Motor neuron (in vitro differentiated cells): ENCODE measurements at regions not wholly inside any gene's neighbourhood (a gene's known extent, or its start where the extent isn't known, plus 50 kb on each side); places are given as distances from the start of the nearest gene placed in this dataset.

Experiments used
- ATAC-seq, 8 experiments: fragments of 200-7000 bp; cut with Tn5 transposase; replicated peaks in 6 of 8; 2 replicates each; pipeline ENCODE4 v1.8.0; 2021; ENCODE audit warnings: mild to moderate bottlenecking in 8 of 8, moderate library complexity in 8 of 8
- H3K27ac ChIP-seq, 2 donors: fragments of 250-450 bp; sonication (Bioruptor Pico); 2 replicates each; pipeline ENCODE4 v1.9.0; 2021; ENCODE audit warnings: antibody characterized with exemption in 2 of 2, mild to moderate bottlenecking in 2 of 2, moderate library complexity in 1 of 2
- H3K4me1 ChIP-seq, 2 donors: fragments of 250-450 bp; sonication (Bioruptor Pico); replicated peaks in 1 of 2; 2 replicates each; pipeline ENCODE4 v1.6.1; 2021; ENCODE audit warnings: antibody characterized with exemption in 2 of 2, mild to moderate bottlenecking in 2 of 2, moderate library complexity in 1 of 2
- H3K4me3 ChIP-seq, 5 donors: fragments of 250-450 bp; sonication (Bioruptor Pico); 2 replicates each; pipeline ENCODE4 v1.9.0; 2021; ENCODE audit warnings: antibody characterized with exemption in 5 of 5, mild to moderate bottlenecking in 5 of 5, moderate library complexity in 4 of 5
- WGBS, 10 experiments: fragments of 450-650 bp; shearing (Covaris generic); methylation state at CpG; one replicate each; pipeline ENCODE4 v1.0.0; 2022; 5-methylcytosine and 5-hydroxymethylcytosine counted together
- in situ Hi-C, 9 experiments: fragments of 400-800 bp; cut with MboI; loops; one replicate each; pipeline ENCODE4 v1.15.0; 2021; ENCODE audit warnings: low sequenced_read_pairs in 9 of 9, low pct_unique_long_range_greater_than_20kb in 2 of 9; ENCODE audit not compliant: unreplicated experiment in 9 of 9

GRCh38 chrX:109926743-109927662 lies 75.9 kb upstream of the TMEM164 start:
- peak in 1 of 8 experiments; percentile 6 for ATAC-seq

DNA sequence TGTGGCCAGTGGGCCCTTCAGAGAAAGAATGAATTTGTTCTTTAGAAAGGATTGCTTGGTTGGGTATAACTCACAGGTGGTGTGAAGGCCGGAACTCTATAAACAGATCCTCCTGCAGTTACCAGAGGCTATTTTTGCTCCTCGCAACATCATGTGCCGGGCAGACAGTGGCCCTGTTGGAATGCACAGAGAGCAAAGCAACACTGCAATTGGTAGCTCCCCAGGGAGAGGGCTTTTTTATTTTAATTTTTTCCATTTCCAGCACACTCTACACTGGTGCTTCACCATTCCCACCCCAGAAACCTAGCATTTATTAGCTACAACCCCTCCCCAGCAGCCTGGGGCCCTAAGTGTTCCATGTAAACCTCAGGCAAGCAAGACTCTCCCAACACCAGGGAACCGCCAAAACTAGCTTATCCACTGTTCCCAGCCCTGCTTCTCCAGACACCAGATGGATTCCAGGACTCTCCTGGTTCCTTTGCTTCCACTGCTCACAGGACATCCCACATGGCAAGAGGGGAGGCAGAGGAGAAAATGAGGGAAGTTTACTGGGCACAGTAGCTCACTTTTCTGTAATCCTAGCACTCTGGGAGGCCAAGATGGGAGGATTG lies 75.1 kb upstream of the TMEM164 start:
- peak in 1 of 8 experiments; percentile 27 for ATAC-seq
- Histone ChIP-seq H3K4me1 (no peaks in the 10 kb centered on the region), H3K27ac (no peak overlapping the region), H3K4me3 (no peak overlapping the region)
- in situ Hi-C loops = no loop called here
- WGBS, 10 experiments = 50 to 100% (median 80%) methylated on average over 1 to 3 of the region's 4 CpGs; no CpG with 5 or more reads in 6 of the 10 experiments

More at GRCh38 chrX:109926743-109927662, 75.9 kb upstream of the TMEM164 start:
- WGBS, 10 experiments = 11 to 100% methylated on average over 1 to 3 of the region's 5 CpGs; no CpG with 5 or more reads in 8 of the 10 experiments
- H3K27ac ChIP-seq = no peak overlapping the region
- H3K4me1 ChIP-seq = no peaks in the 10 kb centered on the region
- in situ Hi-C loops = no loop called here
- H3K4me3 ChIP-seq = no peak overlapping the region

DNA sequence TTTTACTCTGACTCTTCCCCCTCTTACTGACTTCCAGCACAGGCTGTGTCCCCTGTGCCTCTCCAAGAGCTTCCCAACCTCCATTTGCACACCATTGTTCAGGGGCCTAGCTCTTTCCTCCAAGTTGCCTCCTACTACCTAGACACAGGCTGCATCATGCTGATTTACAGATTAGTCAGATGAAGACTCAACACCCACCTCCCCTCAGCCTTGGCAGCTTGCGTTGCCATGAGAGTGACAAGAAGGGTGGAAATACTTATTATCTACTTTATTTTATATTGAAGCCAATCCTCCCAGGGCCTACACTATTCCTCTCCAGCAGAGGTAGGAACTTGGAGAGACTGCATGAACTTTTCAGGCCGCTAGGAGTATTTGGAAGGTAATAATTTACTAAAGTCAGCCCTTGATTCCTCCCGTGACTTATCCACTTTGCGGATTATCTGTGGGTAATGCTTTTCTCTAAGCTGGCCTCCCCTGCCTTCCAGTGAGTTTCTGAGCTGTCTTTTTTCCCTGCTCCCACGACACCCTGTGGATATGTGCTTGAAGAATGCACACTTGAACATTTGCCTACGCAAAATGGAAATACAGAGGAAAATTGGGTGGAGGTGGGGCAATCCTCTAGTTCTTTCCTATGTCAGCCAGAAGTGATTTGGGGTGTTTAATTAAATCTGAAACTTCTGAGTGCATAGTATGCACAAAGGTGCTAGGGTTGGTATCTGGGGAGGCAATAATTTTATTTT lies 74.1 kb upstream of the TMEM164 start:
- 0 to 53% (median 33%) methylated on average over 1 to 6 of the region's 6 CpGs; no CpG with 5 or more reads in 7 of the 10 experiments for WGBS, 10 experiments
- Histone ChIP-seq H3K4me3 (no peak overlapping the region), H3K27ac (no peak overlapping the region), H3K4me1 (no peaks in the 10 kb centered on the region)
- no peak for ATAC-seq
- in situ Hi-C loops = no loop called here

GRCh38 chrX:109931677-109932076 lies 71.2 kb upstream of the TMEM164 start:
- Histone ChIP-seq H3K4me3 (no peak overlapping the region), H3K27ac (no peak overlapping the region), H3K4me1 (peaks cover 0 to 6% of the 10 kb centered on the region in 2 donors)
- no peak for ATAC-seq
- in situ Hi-C loops = no loop called here

GRCh38 chrX:109934434-109934833 lies 68.5 kb upstream of the TMEM164 start:
- ATAC-seq = peak in 2 of 8 experiments; percentile 32 to 39
- in situ Hi-C loops = no loop called here
- no peak overlapping the region for H3K4me3 ChIP-seq
- peaks cover 0 to 6% of the 10 kb centered on the region in 2 donors for H3K4me1 ChIP-seq
- WGBS, 10 experiments = 33 to 100% (median 80%) methylated on average over 1 of the region's 1 CpG; no CpG with 5 or more reads in 7 of the 10 experiments
- H3K27ac ChIP-seq = no peak overlapping the region

- H3K4me3 ChIP-seq = no peak overlapping the region
- H3K4me1 ChIP-seq = peaks cover 0 to 6% of the 10 kb centered on the region in 2 donors
- in situ Hi-C loops = no loop called here
- H3K27ac ChIP-seq = no peak overlapping the region
- no peak for ATAC-seq
- 12 to 100% (median 62%) methylated on average over 1 to 5 of the region's 5 CpGs; no CpG with 5 or more reads in 6 of the 10 experiments for WGBS, 10 experiments
Measured at GRCh38 chrX:109934935-109935334, 68.0 kb upstream of the TMEM164 start.

DNA sequence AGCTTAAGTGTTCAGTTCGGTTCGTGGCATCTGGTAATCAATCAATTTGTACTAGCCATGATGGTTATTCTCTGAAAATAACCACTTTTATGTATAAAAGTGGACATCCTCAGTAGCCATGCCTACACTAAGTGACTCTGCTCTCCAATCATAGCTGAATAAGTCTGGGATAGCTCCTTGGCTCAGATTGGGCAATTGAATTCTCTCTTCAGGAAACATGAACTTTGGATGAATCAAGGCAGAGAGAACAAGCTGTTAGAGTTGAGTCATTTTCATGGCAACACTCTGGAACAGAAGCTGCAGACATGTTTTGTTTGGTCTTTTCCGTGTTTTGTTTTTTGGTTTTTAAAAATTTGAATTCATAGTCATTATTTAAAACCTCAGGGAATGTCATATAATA lies 66.8 kb upstream of the TMEM164 start:
- 20 to 83% (median 45%) methylated on average over 1 to 3 of the region's 3 CpGs; no CpG with 5 or more reads in 6 of the 10 experiments for WGBS, 10 experiments
- ATAC-seq = no peak
- in situ Hi-C loops = no loop called here
- peaks cover 0 to 6% of the 10 kb centered on the region in 2 donors for H3K4me1 ChIP-seq
- no peak overlapping the region for H3K27ac ChIP-seq
- H3K4me3 ChIP-seq = no peak overlapping the region

DNA sequence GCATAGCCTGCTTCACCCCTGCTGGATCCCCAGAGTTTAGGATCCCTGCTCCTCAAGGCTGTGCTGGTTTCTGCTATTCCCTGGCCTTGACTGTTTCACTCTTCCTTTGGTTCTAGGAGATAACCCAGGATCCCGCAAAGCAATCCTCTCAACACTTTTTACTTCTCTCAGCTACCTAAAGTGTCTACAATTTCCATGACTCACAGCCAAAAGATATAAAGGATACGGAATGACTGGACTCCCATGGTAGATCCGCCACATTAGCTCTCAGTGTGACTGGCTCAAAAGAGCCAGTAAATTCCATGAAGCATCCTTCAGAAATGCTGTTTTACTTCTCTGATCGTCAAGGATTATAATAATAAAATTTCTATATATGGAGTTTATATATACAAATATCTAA lies 66.3 kb upstream of the TMEM164 start:
- in situ Hi-C loops = no loop called here
- Histone ChIP-seq H3K4me1 (peaks cover 0 to 6% of the 10 kb centered on the region in 2 donors), H3K4me3 (no peak overlapping the region), H3K27ac (no peak overlapping the region)
- whole genome bisulfite sequencing, 10 experiments = 65 to 100% methylated on average over 1 to 3 of the region's 4 CpGs; no CpG with 5 or more reads in 8 of the 10 experiments
- ATAC-seq = no peak

- 38 to 100% methylated on average over 1 of the region's 2 CpGs; no CpG with 5 or more reads in 8 of the 10 experiments for WGBS, 10 experiments
- no peak for ATAC-seq
- in situ Hi-C loops = no loop called here
- Histone ChIP-seq H3K4me1 (no peaks in the 10 kb centered on the region), H3K4me3 (no peak overlapping the region), H3K27ac (no peak overlapping the region)
Measured at GRCh38 chrX:109939498-109939897, 63.4 kb upstream of the TMEM164 start.

GRCh38 chrX:109940411-109940810 lies 62.5 kb upstream of the TMEM164 start:
- in situ Hi-C loops = no loop called here
- ATAC-seq = no peak
- WGBS, 10 experiments = 33 to 100% (median 81%) methylated on average over 1 to 2 of the region's 2 CpGs; no CpG with 5 or more reads in 6 of the 10 experiments
- Histone ChIP-seq H3K27ac (no peak overlapping the region), H3K4me3 (no peak overlapping the region), H3K4me1 (no peaks in the 10 kb centered on the region)

- 80% methylated on average over 1 of the region's 2 CpGs; no CpG with 5 or more reads in 9 of the 10 experiments for WGBS, 10 experiments
- in situ Hi-C loops = no loop called here
- ATAC-seq = no peak
- H3K27ac ChIP-seq = no peak overlapping the region
- H3K4me3 ChIP-seq = no peak overlapping the region
- H3K4me1 ChIP-seq = peaks cover 0 to 5% of the 10 kb centered on the region in 2 donors
Measured at GRCh38 chrX:109943092-109943739, 59.7 kb upstream of the TMEM164 start.

GRCh38 chrX:109943740-109944092 lies 59.2 kb upstream of the TMEM164 start:
- no peak overlapping the region for H3K4me3 ChIP-seq
- in situ Hi-C loops = no loop called here
- 29% methylated on average over 1 of the region's 1 CpG; no CpG with 5 or more reads in 9 of the 10 experiments for WGBS, 10 experiments
- peaks cover 0 to 5% of the 10 kb centered on the region in 2 donors for H3K4me1 ChIP-seq
- no peak overlapping the region for H3K27ac ChIP-seq
- ATAC-seq = no peak
